ENCODE measurements at regions not wholly inside any gene's neighbourhood (a gene's known extent, or its start where the extent isn't known, plus 50 kb on each side); places are given as distances from the start of the nearest gene placed in this dataset.
"Not testable (repeated sequence)": the region's sequence is repeated elsewhere in the genome, so short reads cannot be mapped to it uniquely, and the experiment has no call there.

- CTCF ChIA-PET (ENCODE audit: partially characterized antibody), result interaction anchor here (0.6 kb wide), 1 partner anchor 568 kb away, joined by 4 read pairs; no protein-coding TSS in a partner anchor
- H3K27ac ChIP-seq (ENCODE audit: low read depth, low read length); DNase-seq (ENCODE audit: low read depth in 1 of 2, low spot score in 2 of 2); H3K9ac ChIP-seq (replicated peaks in 1 of 4; ENCODE audit: extremely low read depth in 1 of 4, low read depth in 3 of 4, low read length in 3 of 4); H3K23ac ChIP-seq (ENCODE audit: insufficient read length); H3K18ac ChIP-seq (ENCODE audit: extremely low read depth, low read length); H2AFZ ChIP-seq (ENCODE audit: low read length); POLR2A ChIA-PET (ENCODE audit: partially characterized antibody); H3K14ac ChIP-seq (ENCODE audit: insufficient read length); H4K91ac ChIP-seq (replicated peaks; ENCODE audit: insufficient read length, low read length); H3K79me1 ChIP-seq (ENCODE audit: low read depth, low read length); H4K5ac ChIP-seq (ENCODE audit: insufficient read length, low read depth, low read length); H3K56ac ChIP-seq (replicated peaks; ENCODE audit: insufficient read length, low read depth, low read length); H2BK5ac ChIP-seq (ENCODE audit: low read depth, low read length); H2BK15ac ChIP-seq (ENCODE audit: low read length); H3K79me2 ChIP-seq (ENCODE audit: control insufficient read depth in 1 of 2, insufficient read depth in 2 of 2, low read length in 2 of 2); H2BK12ac ChIP-seq (ENCODE audit: low read depth, low read length); H4K20me1 ChIP-seq (replicated peaks in 1 of 2; ENCODE audit: control insufficient read depth in 1 of 2, insufficient read depth in 2 of 2, low read length in 2 of 2); H4K8ac ChIP-seq (ENCODE audit: extremely low read depth, insufficient read depth, low read length); H3K4me3 ChIP-seq (ENCODE audit: extremely low read depth in 1 of 4, insufficient read depth in 2 of 4, low read depth in 3 of 4, low read length in 4 of 4); H2BK120ac ChIP-seq (replicated peaks; ENCODE audit: low read depth, low read length); H3K4me1 ChIP-seq (replicated peaks in 1 of 4; ENCODE audit: control insufficient read depth in 3 of 4, insufficient read depth in 4 of 4, low read length in 3 of 4); H2BK20ac ChIP-seq (ENCODE audit: low read length); H3K4me2 ChIP-seq (ENCODE audit: insufficient read depth in 1 of 2, low read depth in 2 of 2, low read length in 2 of 2); H2AK5ac ChIP-seq (ENCODE audit: low read depth, low read length); H3K23me2 ChIP-seq (ENCODE audit: low read depth, low read length); H3K4ac ChIP-seq (replicated peaks; ENCODE audit: insufficient read length, low read depth, low read length); H3K27me3 ChIP-seq (replicated peaks in 1 of 4; ENCODE audit: control insufficient read depth in 3 of 4, extremely low read depth in 1 of 4, insufficient read depth in 3 of 4, low read length in 3 of 4); H3K36me3 ChIP-seq (ENCODE audit: control insufficient read depth in 2 of 4, insufficient read depth in 4 of 4, low read length in 3 of 4): not testable (repeated sequence)
- FAIRE-seq, result peak; percentile 19
- 91% methylated on average over 8 of the region's 8 CpGs; no CpG with 5 or more reads in 1 of the 2 experiments for WGBS, 2 experiments (ENCODE audit: extremely low coverage in 1 of 2, insufficient coverage in 1 of 2, insufficient read length in 1 of 2, insufficient replicate concordance in 2 of 2, low coverage in 1 of 2, low lambda C conversion rate in 2 of 2, missing lambda C conversion rate in 1 of 2)
- H3K9me3 ChIP-seq (ENCODE audit: insufficient read depth in 2 of 2, low read depth in 1 of 2, low read length in 1 of 2), result peaks cover 15 to 16% of the 10 kb centered on the region in 2 experiments
Measured at GRCh38 chr9:103205881-103206585, 210.9 kb downstream of the CYLC2 start.
